HG02571 (cell line): ENCODE measurements at regions not wholly inside any gene's neighbourhood (a gene's known extent, or its start where the extent isn't known, plus 50 kb on each side); places are given as distances from the start of the nearest gene placed in this dataset.

ENCODE experiments used
- ATAC-seq: cut with Tn5 transposase; IDR thresholded peaks from one replicate; pipeline ENCODE4 v1.9.1; 2021; ENCODE audit warnings: mild to moderate bottlenecking, moderate library complexity; ENCODE audit not compliant: unreplicated experiment

GRCh38 chr16:80489173-80489572 lies 51.6 kb upstream of the DYNLRB2 start:
- ATAC-seq = no peak

- no peak for ATAC-seq
Measured at GRCh38 chr16:80488167-80488566, 52.6 kb upstream of the DYNLRB2 start.

GRCh38 chr16:80480664-80481063 lies 60.1 kb upstream of the DYNLRB2 start:
- peak; percentile 59 for ATAC-seq

- ATAC-seq = no peak
Measured at GRCh38 chr16:80477838-80478237, 63.0 kb upstream of the DYNLRB2 start.

- ATAC-seq = no peak
Measured at GRCh38 chr16:80468029-80468428, 72.8 kb upstream of the DYNLRB2 start.

GRCh38 chr16:80466024-80466987 lies 74.5 kb upstream of the DYNLRB2 start:
- peak; percentile 50 for ATAC-seq

- ATAC-seq = no peak
Measured at GRCh38 chr16:80463751-80464495, 76.9 kb upstream of the DYNLRB2 start.

- ATAC-seq = no peak
Measured at GRCh38 chr16:80463326-80463725, 77.5 kb upstream of the DYNLRB2 start.

- no peak for ATAC-seq
Measured at GRCh38 chr16:80462917-80463316, 77.9 kb upstream of the DYNLRB2 start.

- ATAC-seq = no peak
Measured at GRCh38 chr16:80460988-80461387, 79.8 kb upstream of the DYNLRB2 start.

- no peak for ATAC-seq
Measured at GRCh38 chr16:80459966-80460365, 80.8 kb upstream of the DYNLRB2 start.

GRCh38 chr16:80459331-80459777 lies 81.4 kb upstream of the DYNLRB2 start:
- no peak for ATAC-seq

GRCh38 chr16:80457871-80458270 lies 82.9 kb upstream of the DYNLRB2 start:
- no peak for ATAC-seq

GRCh38 chr16:80454802-80455201 lies 86.0 kb upstream of the DYNLRB2 start:
- no peak for ATAC-seq

- ATAC-seq = no peak
Measured at GRCh38 chr16:80449392-80449791, 91.4 kb upstream of the DYNLRB2 start.

GRCh38 chr16:80447241-80447640 lies 93.6 kb upstream of the DYNLRB2 start:
- no peak for ATAC-seq

- ATAC-seq = no peak
Measured at GRCh38 chr16:80442779-80443178, 98.0 kb upstream of the DYNLRB2 start.

GRCh38 chr16:80441935-80442334 lies 98.9 kb upstream of the DYNLRB2 start:
- ATAC-seq = no peak

GRCh38 chr16:80440667-80441066 lies 100.1 kb upstream of the DYNLRB2 start:
- no peak for ATAC-seq

GRCh38 chr16:80437707-80438106 lies 103.1 kb upstream of the DYNLRB2 start:
- ATAC-seq = no peak

GRCh38 chr16:80436510-80436909 lies 104.3 kb upstream of the DYNLRB2 start:
- no peak for ATAC-seq

GRCh38 chr16:80433623-80434022 lies 107.2 kb upstream of the DYNLRB2 start:
- no peak for ATAC-seq
